ENCODE measurements at regions not wholly inside any gene's neighbourhood (a gene's known extent, or its start where the extent isn't known, plus 50 kb on each side); places are given as distances from the start of the nearest gene placed in this dataset.

- DNase-seq = no peak
Observed at GRCh38 chr4:38567457-38567856, 96.5 kb upstream of the KLF3 start.

- no peak for DNase-seq
Observed at GRCh38 chr4:38568768-38569167, 95.2 kb upstream of the KLF3 start.

- DNase-seq = no peak
Observed at GRCh38 chr4:38570647-38571276, 93.2 kb upstream of the KLF3 start.

GRCh38 chr4:38572793-38573192 is 91.2 kb upstream of the KLF3 start:
- no peak for DNase-seq

GRCh38 chr4:38574559-38575333 is 89.3 kb upstream of the KLF3 start:
- DNase-seq = no peak

- no peak for DNase-seq
Observed at GRCh38 chr4:38576767-38577166, 87.2 kb upstream of the KLF3 start.

GRCh38 chr4:38577462-38577861 is 86.5 kb upstream of the KLF3 start:
- no peak for DNase-seq

GRCh38 chr4:38581426-38582106 is 82.4 kb upstream of the KLF3 start:
- no peak for DNase-seq

GRCh38 chr4:38582445-38582844 is 81.6 kb upstream of the KLF3 start:
- no peak for DNase-seq

- no peak for DNase-seq
Observed at GRCh38 chr4:38582889-38583470, 81.0 kb upstream of the KLF3 start.

GRCh38 chr4:38585871-38586270 is 78.1 kb upstream of the KLF3 start:
- no peak for DNase-seq

GRCh38 chr4:38587106-38587505 is 76.9 kb upstream of the KLF3 start:
- no peak for DNase-seq

GRCh38 chr4:38590046-38590445 is 74.0 kb upstream of the KLF3 start:
- no peak for DNase-seq

- DNase-seq = no peak
Observed at GRCh38 chr4:38591617-38592337, 72.2 kb upstream of the KLF3 start.

GRCh38 chr4:38598489-38598888 is 65.5 kb upstream of the KLF3 start:
- no peak for DNase-seq

GRCh38 chr4:38600575-38600974 is 63.4 kb upstream of the KLF3 start:
- DNase-seq = no peak

- no peak for DNase-seq
Observed at GRCh38 chr4:38601244-38601915, 62.6 kb upstream of the KLF3 start.

GRCh38 chr4:38601916-38602291 is 62.1 kb upstream of the KLF3 start:
- no peak for DNase-seq

- DNase-seq = no peak
Observed at GRCh38 chr4:38603652-38604051, 60.3 kb upstream of the KLF3 start.

GRCh38 chr4:38605181-38605752 is 58.7 kb upstream of the KLF3 start:
- DNase-seq = no peak

GRCh38 chr4:38605753-38606586 is 58.0 kb upstream of the KLF3 start:
- DNase-seq = no peak
